ENCODE measurements at regions not wholly inside any gene's neighbourhood (a gene's known extent, or its start where the extent isn't known, plus 50 kb on each side); places are given as distances from the start of the nearest gene placed in this dataset.

DNA sequence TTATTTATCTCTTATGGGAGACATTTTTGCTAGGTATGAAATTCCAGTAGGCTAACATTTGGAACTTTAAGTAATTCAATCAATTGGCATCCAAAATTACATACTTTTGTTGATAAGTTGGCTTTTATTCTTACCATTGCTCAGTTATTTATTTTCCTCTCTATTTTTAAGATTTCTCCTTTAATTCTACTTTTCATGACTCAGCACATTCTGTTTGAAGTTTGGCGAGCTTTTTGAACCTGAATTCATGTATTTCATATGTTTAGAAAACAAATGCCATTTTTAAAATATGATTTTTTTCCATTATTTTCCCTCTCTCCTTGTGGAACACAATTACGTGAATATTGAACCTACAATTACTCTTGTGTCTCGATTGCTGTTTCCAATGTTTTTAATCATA is 2896.3 kb upstream of the PCDH20 start:
- TF ChIP-seq POLR2A (IDR thresholded peaks at IDR 0.05; ENCODE audit: low read length) (no peak), GATA1 (IDR thresholded peaks at IDR 0.05; ENCODE audit: low read depth, low read length) (no peak)
